Neural cell (in vitro differentiated cells): ENCODE measurements at regions not wholly inside any gene's neighbourhood (a gene's known extent, or its start where the extent isn't known, plus 50 kb on each side); places are given as distances from the start of the nearest gene placed in this dataset.

ENCODE experiments used
- H2AFZ ChIP-seq: fragments of 200-600, 300-800 bp; sonication (generic), shearing (Covaris generic); 2 replicates; pipeline ENCODE4 v1.6.0; 2014; ENCODE audit warnings: low read depth, mild to moderate bottlenecking, antibody characterized with exemption, low read length, moderate library complexity
- H3F3A ChIP-seq: fragments of 200-600 bp; shearing (Covaris generic); 2 replicates; pipeline ENCODE4 v1.6.1; 2016; ENCODE audit warnings: mild to moderate bottlenecking, moderate library complexity, mixed read lengths, antibody characterized with exemption, low read length; ENCODE audit not compliant: insufficient read depth, poor library complexity, severe bottlenecking
- H3K27ac ChIP-seq: fragments of 200-600, 300-800 bp; sonication (generic), shearing (Covaris generic); 2 replicates; pipeline ENCODE4 v1.5.1; 2014; ENCODE audit warnings: mild to moderate bottlenecking, low read length, moderate library complexity
- H3K27me3 ChIP-seq: fragments of 300-800, 200-600 bp; sonication (generic), shearing (Covaris generic); 2 replicates; pipeline ENCODE4 v1.6.0; 2014; ENCODE audit warnings: mild to moderate bottlenecking, low read depth, low read length, moderate library complexity; ENCODE audit not compliant: insufficient read depth
- H3K36me3 ChIP-seq: fragments of 300-800, 200-600 bp; sonication (generic), shearing (Covaris generic); 2 replicates; pipeline ENCODE4 v1.5.1; 2014; ENCODE audit warnings: mild to moderate bottlenecking, antibody characterized with exemption, low read length, moderate library complexity; ENCODE audit not compliant: insufficient read depth
- H3K4me2 ChIP-seq: fragments of 300-800, 200-600 bp; sonication (generic), shearing (Covaris generic); 2 replicates; pipeline ENCODE4 v1.6.0; 2014; ENCODE audit warnings: mild to moderate bottlenecking, low read length
- H3K4me3 ChIP-seq: fragments of 300-800, 200-600 bp; sonication (generic), shearing (Covaris generic); 2 replicates; pipeline ENCODE4 v1.5.1; 2014; ENCODE audit warnings: mild to moderate bottlenecking, low read length, moderate library complexity
- H3K79me2 ChIP-seq: fragments of 200-600 bp; shearing (Covaris generic); replicated peaks from 2 replicates; pipeline ENCODE4 v1.6.0; 2014; ENCODE audit warnings: mild to moderate bottlenecking, low read length, moderate library complexity; ENCODE audit not compliant: insufficient read depth
- H3K9ac ChIP-seq: fragments of 300-800, 200-600 bp; sonication (generic), shearing (Covaris generic); 2 replicates; pipeline ENCODE4 v1.6.1; 2016; ENCODE audit warnings: mild to moderate bottlenecking, low read length, mixed read lengths
- H3K9me2 ChIP-seq: fragments of 200-600 bp; shearing (Covaris generic); 2 replicates; pipeline ENCODE4 v1.6.1; 2016; ENCODE audit warnings: mild to moderate bottlenecking, low read length, mixed read lengths; ENCODE audit not compliant: insufficient read depth
- H3K9me3 ChIP-seq: fragments of 200-600, 300-800 bp; sonication (generic), shearing (Covaris generic); 2 replicates; pipeline ENCODE4 v1.6.1; 2016; ENCODE audit warnings: mild to moderate bottlenecking, mixed run types, low read length, moderate library complexity, mixed read lengths
- H4K20me1 ChIP-seq: fragments of 200-600 bp; shearing (Covaris generic); 2 replicates; pipeline ENCODE4 v1.6.1; 2016; ENCODE audit warnings: mild to moderate bottlenecking, mixed run types; ENCODE audit not compliant: insufficient read depth
- CTCF ChIP-seq: fragments of 450-650 bp; IDR thresholded peaks from 2 replicates; pipeline ENCODE4 v1.5.1; 2014; ENCODE audit warnings: antibody characterized with exemption, mild to moderate bottlenecking, moderate library complexity; ENCODE audit not compliant: poor library complexity, severe bottlenecking
- EP300 ChIP-seq: fragments of 450-650 bp; conservative IDR thresholded peaks from 2 replicates; pipeline ENCODE4 v1.6.1; 2014; ENCODE audit warnings: antibody characterized with exemption, mild to moderate bottlenecking, moderate library complexity; ENCODE audit not compliant: poor library complexity, severe bottlenecking
- EZH2 ChIP-seq: fragments of 200-600, 300-800 bp; shearing (Covaris generic), sonication (generic); IDR thresholded peaks from 2 replicates; pipeline ENCODE4 v1.6.1; 2014; ENCODE audit warnings: antibody characterized with exemption, low read length, borderline replicate concordance, mild to moderate bottlenecking; ENCODE audit not compliant: insufficient read depth, poor library complexity, severe bottlenecking
- MXI1 ChIP-seq: fragments of 450-650 bp; conservative IDR thresholded peaks from 2 replicates; pipeline ENCODE4 v1.6.1; 2014; ENCODE audit warnings: antibody characterized with exemption, mild to moderate bottlenecking; ENCODE audit not compliant: poor library complexity, severe bottlenecking
- POLR2AphosphoS5 ChIP-seq: IDR thresholded peaks from 2 replicates; pipeline ENCODE4 v1.6.1; 2012
- RAD21 ChIP-seq: fragments of 450-650 bp; conservative IDR thresholded peaks from 2 replicates; pipeline ENCODE4 v1.6.1; 2014; ENCODE audit warnings: antibody characterized with exemption, mild to moderate bottlenecking, moderate library complexity
- REST ChIP-seq: IDR thresholded peaks from 2 replicates; pipeline ENCODE4 v1.6.1; 2012; ENCODE audit warnings: borderline replicate concordance
- SMC3 ChIP-seq: fragments of 450-650 bp; conservative IDR thresholded peaks from 2 replicates; pipeline ENCODE4 v1.6.1; 2014; ENCODE audit warnings: antibody characterized with exemption, mild to moderate bottlenecking, moderate library complexity; ENCODE audit not compliant: poor library complexity
- TAF1 ChIP-seq: IDR thresholded peaks from 2 replicates; pipeline ENCODE4 v1.6.1; 2012; ENCODE audit warnings: low read depth

DNA sequence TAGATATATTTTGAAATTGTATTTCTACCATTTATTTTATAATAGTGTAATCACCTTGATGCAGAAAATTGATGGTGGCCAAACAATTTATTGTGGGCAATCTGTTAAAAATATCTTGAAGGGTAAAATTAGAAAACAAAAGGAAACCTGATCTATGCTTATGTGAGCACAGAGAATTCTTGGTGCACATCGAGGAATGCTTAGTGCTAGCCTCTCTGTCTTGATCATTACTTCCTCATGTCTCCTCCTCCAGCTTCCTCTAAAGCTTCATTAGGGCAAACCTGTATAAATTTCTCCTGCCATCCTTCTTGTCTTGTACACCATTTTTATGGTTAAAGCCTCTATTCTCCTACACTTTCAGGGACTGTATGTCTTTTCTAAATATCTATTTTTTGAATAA, 725.8 kb downstream of the RAPGEF2 start:
- H3K79me2 ChIP-seq = no peaks in the 10 kb centered on the region
- H4K20me1 ChIP-seq = no peaks in the 10 kb centered on the region
- H3K27me3 ChIP-seq = no peaks in the 10 kb centered on the region
- no peak overlapping the region for H2AFZ ChIP-seq
- no peak for TF ChIP-seq REST
- TF ChIP-seq MXI1 = no peak
- no peak for TF ChIP-seq POLR2AphosphoS5
- TF ChIP-seq EP300 = no peak
- no peak for TF ChIP-seq RAD21
- no peak for TF ChIP-seq SMC3
- no peak for TF ChIP-seq EZH2
- no peak for TF ChIP-seq CTCF
- no peak for TF ChIP-seq TAF1
- H3K9me2 ChIP-seq = no peaks in the 10 kb centered on the region
- H3K4me3 ChIP-seq = no peak overlapping the region
- H3K9me3 ChIP-seq = no peaks in the 10 kb centered on the region
- H3K9ac ChIP-seq = no peak overlapping the region
- no peaks in the 10 kb centered on the region for H3F3A ChIP-seq
- H3K4me2 ChIP-seq = no peak overlapping the region
- no peak overlapping the region for H3K27ac ChIP-seq
- no peaks in the 10 kb centered on the region for H3K36me3 ChIP-seq

DNA sequence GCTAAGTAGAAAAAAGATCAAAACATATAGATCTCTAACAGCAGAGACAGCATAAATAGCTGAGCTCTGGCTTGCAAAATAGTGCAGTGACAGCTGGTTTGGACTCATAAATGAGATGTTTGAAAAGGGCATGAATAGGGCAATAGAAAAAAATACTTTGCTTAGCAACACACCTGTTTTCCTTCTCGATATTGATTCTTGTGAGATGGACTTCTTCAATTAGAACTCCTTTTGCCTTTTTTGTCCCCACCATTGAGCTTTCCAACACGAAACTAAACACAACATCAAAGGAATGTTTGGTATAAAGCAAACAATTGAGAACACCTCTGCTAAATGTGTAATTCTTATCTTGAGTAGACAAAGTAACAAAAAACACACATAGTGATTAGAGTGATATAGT, 726.3 kb downstream of the RAPGEF2 start:
- Histone ChIP-seq H3K9ac (no peak overlapping the region), H3K79me2 (no peaks in the 10 kb centered on the region), H2AFZ (no peak overlapping the region), H3K9me3 (no peaks in the 10 kb centered on the region), H3K4me3 (no peak overlapping the region), H4K20me1 (no peaks in the 10 kb centered on the region), H3K36me3 (no peaks in the 10 kb centered on the region), H3F3A (no peaks in the 10 kb centered on the region), H3K9me2 (no peaks in the 10 kb centered on the region), H3K27ac (no peak overlapping the region), H3K4me2 (no peak overlapping the region), H3K27me3 (no peaks in the 10 kb centered on the region)
- no peak for TF ChIP-seq POLR2AphosphoS5
- TF ChIP-seq EP300 = peak; percentile 71

- Histone ChIP-seq H3K36me3 (no peaks in the 10 kb centered on the region), H4K20me1 (no peaks in the 10 kb centered on the region), H3K27ac (no peak overlapping the region), H2AFZ (no peak overlapping the region), H3F3A (no peaks in the 10 kb centered on the region), H3K27me3 (no peaks in the 10 kb centered on the region), H3K4me2 (no peak overlapping the region), H3K9me2 (no peaks in the 10 kb centered on the region), H3K4me3 (no peak overlapping the region), H3K79me2 (no peaks in the 10 kb centered on the region), H3K9me3 (no peaks in the 10 kb centered on the region), H3K9ac (no peak overlapping the region)
- no peak for TF ChIP-seq EZH2
Measured at GRCh38 chr4:159837071-159837470, 734.2 kb downstream of the RAPGEF2 start.
